ENCODE measurements at regions not wholly inside any gene's neighbourhood (a gene's known extent, or its start where the extent isn't known, plus 50 kb on each side); places are given as distances from the start of the nearest gene placed in this dataset.
"Not testable (repeated sequence)": the region's sequence is repeated elsewhere in the genome, so short reads cannot be mapped to it uniquely, and the experiment has no call there.

GRCh38 chr4:114306946-114307345 is 291.7 kb upstream of the UGT8 start:
- no peak overlapping the region for H3K27ac Mint-ChIP-seq
- H3K4me1 Mint-ChIP-seq (ENCODE audit: low read depth), result no peaks in the 10 kb centered on the region
- no peaks in the 10 kb centered on the region for H3K27me3 Mint-ChIP-seq
- H3K4me3 Mint-ChIP-seq, result no peak overlapping the region
- no peaks in the 10 kb centered on the region for H3K9me3 Mint-ChIP-seq
- no peaks in the 10 kb centered on the region for H3K36me3 Mint-ChIP-seq (ENCODE audit: low read depth)

- Mint-ChIP-seq H3K27ac (no peak overlapping the region), H3K4me1 (ENCODE audit: low read depth) (no peaks in the 10 kb centered on the region), H3K36me3 (ENCODE audit: low read depth) (no peaks in the 10 kb centered on the region), H3K4me3 (no peak overlapping the region), H3K27me3 (no peaks in the 10 kb centered on the region), H3K9me3 (no peaks in the 10 kb centered on the region)
Observed at GRCh38 chr4:114310296-114310925, 288.2 kb upstream of the UGT8 start.

GRCh38 chr4:114311787-114312186 is 286.8 kb upstream of the UGT8 start:
- Mint-ChIP-seq H3K36me3 (ENCODE audit: low read depth) (no peaks in the 10 kb centered on the region), H3K9me3 (no peaks in the 10 kb centered on the region), H3K4me1 (ENCODE audit: low read depth) (no peaks in the 10 kb centered on the region), H3K27me3 (no peaks in the 10 kb centered on the region), H3K27ac (no peak overlapping the region), H3K4me3 (no peak overlapping the region)

GRCh38 chr4:114312338-114312737 is 286.3 kb upstream of the UGT8 start:
- Mint-ChIP-seq H3K9me3 (no peaks in the 10 kb centered on the region), H3K36me3 (ENCODE audit: low read depth) (no peaks in the 10 kb centered on the region), H3K27me3 (no peaks in the 10 kb centered on the region), H3K27ac (no peak overlapping the region), H3K4me3 (no peak overlapping the region), H3K4me1 (ENCODE audit: low read depth) (no peaks in the 10 kb centered on the region)

- Mint-ChIP-seq H3K4me3 (no peak overlapping the region), H3K27ac (no peak overlapping the region), H3K27me3 (no peaks in the 10 kb centered on the region), H3K36me3 (ENCODE audit: low read depth) (no peaks in the 10 kb centered on the region), H3K4me1 (ENCODE audit: low read depth) (no peaks in the 10 kb centered on the region), H3K9me3 (no peaks in the 10 kb centered on the region)
Observed at GRCh38 chr4:114316789-114317188, 281.8 kb upstream of the UGT8 start.

GRCh38 chr4:114317564-114317963 is 281.0 kb upstream of the UGT8 start:
- H3K9me3 Mint-ChIP-seq, result no peaks in the 10 kb centered on the region
- H3K4me1 Mint-ChIP-seq (ENCODE audit: low read depth), result no peaks in the 10 kb centered on the region

GRCh38 chr4:114318309-114318708 is 280.3 kb upstream of the UGT8 start:
- Mint-ChIP-seq H3K36me3 (ENCODE audit: low read depth) (no peaks in the 10 kb centered on the region), H3K4me1 (ENCODE audit: low read depth) (no peaks in the 10 kb centered on the region), H3K27ac (no peak overlapping the region), H3K9me3 (no peaks in the 10 kb centered on the region), H3K27me3 (no peaks in the 10 kb centered on the region), H3K4me3 (no peak overlapping the region)

More at GRCh38 chr4:114317564-114317963, 281.0 kb upstream of the UGT8 start:
- Mint-ChIP-seq H3K4me3 (no peak overlapping the region), H3K27ac (no peak overlapping the region), H3K36me3 (ENCODE audit: low read depth) (no peaks in the 10 kb centered on the region), H3K27me3 (no peaks in the 10 kb centered on the region)

- H3K4me3 Mint-ChIP-seq, result no peak overlapping the region
Observed at GRCh38 chr4:114320126-114320525, 278.5 kb upstream of the UGT8 start.

GRCh38 chr4:114321366-114321765 is 277.2 kb upstream of the UGT8 start:
- Mint-ChIP-seq H3K27ac (no peak overlapping the region), H3K27me3 (no peaks in the 10 kb centered on the region)

More at GRCh38 chr4:114320126-114320525, 278.5 kb upstream of the UGT8 start:
- Mint-ChIP-seq H3K9me3 (no peaks in the 10 kb centered on the region), H3K27ac (no peak overlapping the region), H3K36me3 (ENCODE audit: low read depth) (no peaks in the 10 kb centered on the region), H3K4me1 (ENCODE audit: low read depth) (no peaks in the 10 kb centered on the region), H3K27me3 (no peaks in the 10 kb centered on the region)

GRCh38 chr4:114323841-114324240 is 274.8 kb upstream of the UGT8 start:
- H3K27me3 Mint-ChIP-seq, result no peaks in the 10 kb centered on the region
- H3K4me1 Mint-ChIP-seq (ENCODE audit: low read depth), result no peaks in the 10 kb centered on the region
- H3K27ac Mint-ChIP-seq, result no peak overlapping the region
- H3K4me3 Mint-ChIP-seq, result no peak overlapping the region
- H3K36me3 Mint-ChIP-seq (ENCODE audit: low read depth), result no peaks in the 10 kb centered on the region
- no peaks in the 10 kb centered on the region for H3K9me3 Mint-ChIP-seq

More at GRCh38 chr4:114321366-114321765, 277.2 kb upstream of the UGT8 start:
- Mint-ChIP-seq H3K4me3 (no peak overlapping the region), H3K9me3 (no peaks in the 10 kb centered on the region), H3K4me1 (ENCODE audit: low read depth) (no peaks in the 10 kb centered on the region), H3K36me3 (ENCODE audit: low read depth) (no peaks in the 10 kb centered on the region)

- Mint-ChIP-seq H3K9me3 (peaks cover 3% of the 10 kb centered on the region), H3K4me1 (ENCODE audit: low read depth) (no peaks in the 10 kb centered on the region), H3K4me3 (no peak overlapping the region), H3K36me3 (ENCODE audit: low read depth) (no peaks in the 10 kb centered on the region), H3K27ac (no peak overlapping the region), H3K27me3 (no peaks in the 10 kb centered on the region)
Observed at GRCh38 chr4:114326358-114326757, 272.2 kb upstream of the UGT8 start.

- Mint-ChIP-seq H3K27me3 (no peaks in the 10 kb centered on the region), H3K4me1 (ENCODE audit: low read depth) (no peaks in the 10 kb centered on the region), H3K4me3 (no peak overlapping the region), H3K9me3 (peaks cover 3% of the 10 kb centered on the region), H3K36me3 (ENCODE audit: low read depth) (no peaks in the 10 kb centered on the region), H3K27ac (no peak overlapping the region)
Observed at GRCh38 chr4:114332119-114332518, 266.5 kb upstream of the UGT8 start.

- not testable (repeated sequence) for H3K9me3 Mint-ChIP-seq; H3K4me3 Mint-ChIP-seq; H3K27me3 Mint-ChIP-seq; H3K4me1 Mint-ChIP-seq (ENCODE audit: low read depth); H3K27ac Mint-ChIP-seq; H3K36me3 Mint-ChIP-seq (ENCODE audit: low read depth)
Observed at GRCh38 chr4:114334363-114334762, 264.2 kb upstream of the UGT8 start.

- no peaks in the 10 kb centered on the region for H3K4me1 Mint-ChIP-seq (ENCODE audit: low read depth)
- no peak overlapping the region for H3K27ac Mint-ChIP-seq
- peaks cover 2% of the 10 kb centered on the region for H3K9me3 Mint-ChIP-seq
- H3K36me3 Mint-ChIP-seq (ENCODE audit: low read depth), result no peaks in the 10 kb centered on the region
- no peak overlapping the region for H3K4me3 Mint-ChIP-seq
- H3K27me3 Mint-ChIP-seq, result no peaks in the 10 kb centered on the region
Observed at GRCh38 chr4:114334884-114335330, 263.7 kb upstream of the UGT8 start.

GRCh38 chr4:114335339-114335738 is 263.3 kb upstream of the UGT8 start:
- Mint-ChIP-seq H3K27me3 (no peaks in the 10 kb centered on the region), H3K4me1 (ENCODE audit: low read depth) (no peaks in the 10 kb centered on the region), H3K4me3 (no peak overlapping the region), H3K9me3 (no peaks in the 10 kb centered on the region), H3K36me3 (ENCODE audit: low read depth) (no peaks in the 10 kb centered on the region), H3K27ac (no peak overlapping the region)

- Mint-ChIP-seq H3K4me3 (no peak overlapping the region), H3K4me1 (ENCODE audit: low read depth) (no peaks in the 10 kb centered on the region), H3K27me3 (peaks cover 5% of the 10 kb centered on the region), H3K36me3 (ENCODE audit: low read depth) (no peaks in the 10 kb centered on the region), H3K9me3 (no peaks in the 10 kb centered on the region), H3K27ac (no peak overlapping the region)
Observed at GRCh38 chr4:114343015-114343414, 255.6 kb upstream of the UGT8 start.
